Testis (tissue), 2 donors: ENCODE measurements at regions not wholly inside any gene's neighbourhood (a gene's known extent, or its start where the extent isn't known, plus 50 kb on each side); places are given as distances from the start of the nearest gene placed in this dataset.

Source experiments
- POLR2A ChIP-seq: fragments of 450-650 bp; IDR thresholded peaks from one replicate; pipeline ENCODE4 v1.6.1; 2017; ENCODE audit warnings: antibody characterized with exemption, mild to moderate bottlenecking, moderate library complexity
- TF ChIP-seq, protein P1 (sequence below), 3 experiments: fragments of 450-650 bp in 2 of 3; fragments of 200-600 bp in 1 of 3; sonication (generic) in 1 of 3; IDR thresholded peaks; one replicate each; pipeline ENCODE4 v1.5.1; 2016 to 2019; ENCODE audit warnings: antibody characterized with exemption in 3 of 3, mild to moderate bottlenecking in 2 of 3, moderate library complexity in 1 of 3

DNA sequence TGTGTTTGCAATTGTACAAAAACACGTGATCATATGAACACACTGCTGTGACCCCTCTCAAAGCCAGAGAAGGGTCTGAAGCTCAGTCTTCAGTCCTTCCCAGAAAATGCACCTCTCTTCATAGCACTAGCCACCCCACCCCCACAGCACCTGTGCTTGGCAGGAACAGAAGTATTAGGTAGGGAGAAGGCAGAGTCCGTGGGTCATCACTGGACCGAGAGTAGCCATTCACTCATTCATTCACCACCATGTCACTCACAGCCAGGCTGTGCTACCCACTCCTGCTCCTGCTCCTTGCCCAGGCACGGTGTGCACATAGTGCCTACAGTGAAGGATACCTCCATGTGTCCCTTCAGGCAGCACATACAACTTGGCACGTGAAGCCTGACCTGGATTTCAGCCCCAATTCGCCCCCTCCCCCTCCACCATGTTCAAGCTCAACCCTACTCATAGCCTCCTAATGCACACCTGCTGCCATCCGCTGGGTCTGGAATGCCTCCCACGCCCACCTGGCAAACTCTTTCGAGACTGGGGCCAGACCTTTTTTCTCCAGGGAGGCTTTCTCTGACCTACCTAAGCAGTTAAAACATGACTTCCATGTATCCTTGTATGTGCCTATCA is 81.9 kb upstream of the GALNT2 start:
- TF ChIP-seq POLR2A = no peak
- TF ChIP-seq, protein P1, sequence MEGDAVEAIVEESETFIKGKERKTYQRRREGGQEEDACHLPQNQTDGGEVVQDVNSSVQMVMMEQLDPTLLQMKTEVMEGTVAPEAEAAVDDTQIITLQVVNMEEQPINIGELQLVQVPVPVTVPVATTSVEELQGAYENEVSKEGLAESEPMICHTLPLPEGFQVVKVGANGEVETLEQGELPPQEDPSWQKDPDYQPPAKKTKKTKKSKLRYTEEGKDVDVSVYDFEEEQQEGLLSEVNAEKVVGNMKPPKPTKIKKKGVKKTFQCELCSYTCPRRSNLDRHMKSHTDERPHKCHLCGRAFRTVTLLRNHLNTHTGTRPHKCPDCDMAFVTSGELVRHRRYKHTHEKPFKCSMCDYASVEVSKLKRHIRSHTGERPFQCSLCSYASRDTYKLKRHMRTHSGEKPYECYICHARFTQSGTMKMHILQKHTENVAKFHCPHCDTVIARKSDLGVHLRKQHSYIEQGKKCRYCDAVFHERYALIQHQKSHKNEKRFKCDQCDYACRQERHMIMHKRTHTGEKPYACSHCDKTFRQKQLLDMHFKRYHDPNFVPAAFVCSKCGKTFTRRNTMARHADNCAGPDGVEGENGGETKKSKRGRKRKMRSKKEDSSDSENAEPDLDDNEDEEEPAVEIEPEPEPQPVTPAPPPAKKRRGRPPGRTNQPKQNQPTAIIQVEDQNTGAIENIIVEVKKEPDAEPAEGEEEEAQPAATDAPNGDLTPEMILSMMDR (IDR thresholded peaks at IDR 0.05) = no peak
